HG02938 (cell line): ENCODE measurements at regions not wholly inside any gene's neighbourhood (a gene's known extent, or its start where the extent isn't known, plus 50 kb on each side); places are given as distances from the start of the nearest gene placed in this dataset.

Source experiments
- ATAC-seq: cut with Tn5 transposase; IDR thresholded peaks from one replicate; pipeline ENCODE4 v1.9.1; 2021; ENCODE audit warnings: mild to moderate bottlenecking, moderate library complexity; ENCODE audit not compliant: unreplicated experiment

DNA sequence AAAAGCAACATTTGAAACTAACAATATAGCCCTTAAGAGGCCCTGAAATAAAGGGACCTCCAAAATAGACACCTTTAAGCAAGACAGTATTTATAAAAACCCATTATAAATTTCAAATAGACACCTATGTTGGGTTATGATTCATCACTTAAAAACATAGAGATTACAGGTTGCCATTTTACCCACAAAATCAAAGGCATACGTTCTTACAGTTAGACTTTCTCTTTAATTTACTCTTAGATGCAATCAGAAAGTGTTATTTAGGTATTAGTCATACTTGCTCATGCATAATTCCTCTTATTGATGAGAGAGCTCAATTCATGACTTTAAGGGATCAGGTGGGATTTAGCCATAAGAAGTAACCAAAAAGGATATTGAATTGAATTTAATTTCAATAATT lies 51.5 kb upstream of the TMEM200A start:
- ATAC-seq: peak; percentile 68

DNA sequence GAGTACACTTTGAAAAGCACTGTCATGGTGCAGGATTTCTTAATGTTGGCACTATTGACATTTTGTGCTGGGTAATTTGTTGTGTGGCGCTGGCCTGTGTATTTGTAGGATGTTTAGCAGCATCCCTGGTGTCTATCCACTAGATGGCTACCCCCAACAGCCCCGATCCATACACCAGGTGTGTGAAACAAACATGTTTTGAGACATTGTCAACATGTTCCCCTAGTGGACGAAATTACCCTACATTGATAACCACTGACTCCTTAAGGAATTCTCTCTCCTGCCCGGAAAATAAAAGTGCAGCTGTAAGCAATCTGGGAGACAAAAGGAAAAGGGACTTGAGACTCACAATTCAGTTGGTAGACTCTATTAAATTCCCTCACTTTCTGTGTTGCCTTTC lies 52.6 kb upstream of the TMEM200A start:
- ATAC-seq: no peak

DNA sequence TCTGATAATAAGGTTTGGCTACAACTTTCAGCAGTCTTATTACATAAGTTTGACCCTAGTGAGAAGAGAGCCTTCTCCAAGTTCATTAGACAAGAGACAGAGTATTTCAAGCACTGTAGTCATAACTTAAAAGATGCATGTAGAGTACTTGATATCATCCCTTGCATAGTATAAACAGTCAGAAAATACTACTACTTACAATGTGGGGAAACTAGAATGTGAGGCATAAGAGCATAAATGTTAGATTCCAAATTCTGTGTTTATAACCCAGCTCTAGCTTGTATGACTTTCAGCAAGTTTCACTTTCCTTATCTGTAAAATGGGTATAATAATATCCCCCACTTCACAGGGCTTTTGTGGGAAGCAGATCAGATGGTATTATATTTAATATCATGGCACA lies 56.8 kb upstream of the TMEM200A start:
- no peak for ATAC-seq

DNA sequence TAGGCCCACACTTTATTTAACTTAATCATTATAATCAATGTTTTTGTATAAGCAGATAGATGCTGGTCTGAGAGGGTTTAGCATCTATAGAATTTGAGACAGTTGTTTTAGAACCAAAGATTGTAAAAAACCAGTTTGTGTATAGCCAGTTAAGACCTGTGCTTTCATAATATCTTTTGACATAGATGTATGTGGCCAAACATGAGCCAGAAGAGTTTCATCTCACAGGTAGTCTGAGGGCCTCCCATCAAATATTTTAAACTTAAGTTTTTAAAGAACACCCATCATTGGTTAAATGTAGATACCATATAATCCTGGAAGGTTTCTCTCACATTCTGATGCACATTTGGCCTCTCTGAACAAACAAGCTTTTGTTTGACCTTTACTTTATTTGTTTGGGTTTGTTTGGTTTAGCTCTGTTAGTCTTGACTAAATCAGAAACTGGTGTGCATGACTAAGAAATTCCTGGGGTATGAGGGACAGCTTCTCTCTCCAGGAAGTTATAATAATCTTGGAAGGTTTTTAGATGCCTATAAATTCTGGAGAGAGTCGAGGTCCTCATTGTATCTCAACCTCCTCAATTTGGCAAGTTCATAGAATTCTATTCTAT lies 58.0 kb upstream of the TMEM200A start:
- ATAC-seq: no peak

DNA sequence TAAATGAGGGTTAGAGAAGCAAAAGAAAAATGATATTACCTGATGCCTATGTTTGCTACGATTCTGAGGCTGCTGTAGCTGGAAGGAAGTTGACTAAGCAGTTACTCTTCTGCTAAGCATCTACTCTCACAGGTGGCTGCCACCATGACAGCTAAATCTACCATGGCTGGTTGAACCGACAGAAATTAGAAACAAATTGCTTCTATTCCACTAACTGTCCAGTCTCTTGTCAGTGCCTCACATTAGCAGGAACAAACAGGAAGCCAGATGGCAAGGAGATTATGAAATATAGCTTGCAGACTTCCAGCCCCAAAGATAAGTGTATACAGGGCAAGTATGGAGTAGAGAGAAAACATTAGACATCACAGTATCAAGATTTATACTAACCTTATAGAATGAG lies 59.4 kb upstream of the TMEM200A start:
- no peak for ATAC-seq

DNA sequence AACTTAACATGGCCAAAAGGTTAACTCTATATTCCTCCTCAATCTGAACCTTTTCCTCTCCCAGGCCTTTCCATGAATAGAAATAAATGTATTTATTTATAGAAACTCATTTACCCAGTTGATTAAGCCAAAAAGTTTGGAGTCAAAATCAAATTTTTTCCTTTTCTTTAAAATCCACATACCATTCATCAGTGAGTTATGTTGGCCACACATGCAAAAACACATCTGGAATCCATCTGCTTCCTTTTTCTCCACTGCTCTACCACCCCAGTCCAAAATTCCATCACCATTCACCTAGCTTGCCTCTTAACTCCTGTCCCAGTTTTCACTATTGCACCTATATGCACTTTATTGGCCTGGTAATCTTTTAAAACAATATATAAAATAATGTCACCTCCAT lies 62.4 kb upstream of the TMEM200A start:
- no peak for ATAC-seq

DNA sequence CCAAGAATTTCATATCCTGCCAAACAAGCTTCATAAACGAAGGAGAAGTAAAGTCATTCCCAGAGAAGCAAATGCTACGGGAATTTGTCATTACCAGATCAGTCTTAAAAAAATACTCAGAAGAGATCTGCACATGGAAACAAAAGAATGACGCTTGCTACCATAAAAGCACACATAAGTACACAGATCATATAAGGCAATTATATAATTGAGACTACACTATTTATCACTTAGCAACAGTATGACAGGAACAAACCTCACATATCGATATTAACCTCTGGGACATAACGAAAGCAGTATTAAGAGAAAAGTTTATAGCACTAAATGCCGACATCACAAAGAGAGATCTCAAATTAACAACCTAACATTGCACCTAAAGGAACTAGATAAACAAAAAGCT lies 67.6 kb upstream of the TMEM200A start:
- no peak for ATAC-seq

DNA sequence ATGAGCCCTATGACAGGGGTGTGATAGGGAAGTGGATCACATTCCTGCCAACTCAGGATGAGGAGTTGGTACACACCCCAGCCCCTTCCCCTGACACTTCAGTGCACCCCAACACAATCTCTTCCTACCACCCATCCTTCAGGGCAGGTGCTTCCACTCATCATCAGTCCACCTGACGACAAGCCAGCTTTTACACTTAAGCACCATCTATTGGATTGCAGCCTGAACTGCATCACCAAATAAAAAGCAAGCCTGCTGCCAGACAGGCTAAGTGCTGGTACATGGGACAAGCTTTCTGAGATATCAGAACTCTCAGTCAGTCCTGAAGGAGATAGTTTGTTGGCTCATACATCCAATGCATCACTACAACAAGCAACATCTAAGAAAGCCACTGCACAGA lies 69.0 kb upstream of the TMEM200A start:
- ATAC-seq: no peak

DNA sequence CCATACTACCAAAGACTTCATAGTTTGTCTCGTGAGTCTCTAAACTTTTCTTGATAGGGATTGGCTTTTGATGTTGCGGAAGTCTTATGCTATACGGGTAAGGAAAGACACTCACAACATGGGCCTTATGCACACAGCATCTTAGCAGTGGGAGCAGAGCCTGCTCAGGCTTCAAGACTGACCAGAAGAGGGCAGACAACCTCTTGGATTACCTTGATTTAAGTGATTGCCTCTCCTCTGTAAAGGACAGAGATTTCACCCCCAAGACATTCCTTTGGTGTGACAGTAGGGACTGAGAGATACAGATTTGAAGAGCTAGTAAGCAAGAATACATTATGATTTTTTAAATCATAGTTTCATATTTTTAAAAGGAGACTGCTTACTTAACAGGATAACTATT lies 71.0 kb upstream of the SAMD3 start:
- peak; percentile 49 for ATAC-seq

DNA sequence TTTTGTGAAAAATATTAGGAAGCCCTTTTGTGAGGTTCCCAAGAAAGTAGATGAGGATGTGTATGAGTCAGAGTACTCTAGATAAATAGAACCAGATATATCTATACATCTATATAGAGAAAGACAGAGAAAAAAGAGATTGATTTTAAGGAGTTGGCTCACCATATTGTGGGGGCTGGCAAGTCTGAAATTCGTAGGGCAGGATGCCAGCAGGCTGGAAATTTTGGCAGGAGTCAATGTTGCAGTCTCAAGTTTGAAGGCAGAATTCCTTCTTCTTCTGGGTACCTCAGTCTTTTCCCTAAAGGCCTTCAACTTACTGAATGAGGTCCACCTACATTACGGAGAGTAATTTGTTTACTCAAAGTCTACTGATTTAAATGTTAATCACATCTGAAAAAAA lies 65.3 kb upstream of the SAMD3 start:
- no peak for ATAC-seq

DNA sequence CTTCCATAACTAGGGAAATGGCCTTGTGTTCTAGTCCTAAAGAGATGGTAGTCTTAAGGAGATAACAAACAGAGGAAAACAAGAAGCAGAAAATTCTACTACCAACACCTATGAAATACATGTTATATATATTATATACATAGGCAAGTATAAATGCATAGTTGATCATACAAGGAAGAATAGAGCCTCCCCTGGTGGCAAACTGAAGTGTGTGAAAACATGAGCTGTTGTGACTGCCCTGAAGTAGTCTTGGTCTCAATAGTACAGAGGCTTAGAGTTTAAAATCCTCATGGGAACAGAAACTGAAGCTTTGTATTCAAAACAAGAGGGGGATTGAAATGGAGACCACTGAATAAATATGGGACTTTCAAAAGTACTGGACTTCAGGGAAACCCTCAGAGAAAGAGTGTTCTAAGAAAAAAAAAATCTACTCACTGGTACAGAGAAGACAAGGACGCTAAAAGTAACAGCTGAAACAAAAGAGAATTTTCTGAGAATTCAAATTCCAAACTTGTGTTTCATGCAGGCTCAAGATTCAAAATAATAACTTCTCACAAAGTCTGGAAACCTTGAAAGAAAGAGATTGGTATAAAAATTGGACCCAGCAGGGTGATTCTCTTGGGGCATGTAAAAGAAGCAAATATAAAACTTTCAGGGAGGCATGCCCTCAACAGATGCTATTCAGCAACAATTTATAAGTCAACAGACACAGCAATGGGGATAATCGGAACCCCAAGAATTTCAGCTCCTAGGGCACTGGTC lies 59.7 kb upstream of the SAMD3 start:
- ATAC-seq: peak; percentile 79

DNA sequence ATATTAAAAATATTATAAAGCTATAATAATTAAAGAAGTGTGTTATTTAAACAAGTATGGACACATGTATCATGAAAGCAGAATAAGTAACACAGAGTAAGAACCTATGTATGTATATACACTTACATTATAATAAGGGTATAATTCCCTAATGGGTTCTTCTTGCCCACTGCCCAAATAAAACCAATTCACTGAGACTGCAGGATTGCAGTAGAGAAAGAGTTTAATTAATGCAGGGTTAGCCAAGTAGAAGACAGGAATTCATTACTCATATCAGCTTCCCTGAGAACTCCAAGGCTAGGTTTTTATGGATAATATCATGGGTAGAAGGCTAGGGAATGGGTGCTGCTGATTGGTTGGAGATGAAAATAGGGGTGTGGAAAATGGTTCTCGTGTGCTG lies 53.8 kb upstream of the SAMD3 start:
- ATAC-seq: no peak

DNA sequence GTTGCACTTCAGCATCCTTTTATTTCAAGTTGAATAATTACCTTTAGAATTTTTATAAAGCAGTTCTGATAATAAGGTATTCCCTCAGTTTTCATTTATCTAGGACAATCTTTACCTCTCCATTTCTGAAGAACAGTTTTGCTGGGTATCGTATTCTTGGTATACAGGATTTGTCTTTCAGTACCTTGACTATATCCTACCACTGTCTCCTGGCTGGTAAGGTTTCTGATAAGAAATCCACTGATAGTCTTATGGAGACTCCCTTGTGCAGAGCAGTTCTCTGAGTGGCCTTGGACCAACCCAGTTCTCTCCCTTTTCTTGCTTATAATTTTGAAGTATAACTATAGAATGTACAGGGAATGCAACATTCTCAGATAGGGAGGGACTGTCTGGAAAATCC lies 51.3 kb upstream of the SAMD3 start:
- no peak for ATAC-seq
